ENCODE measurements at regions not wholly inside any gene's neighbourhood (a gene's known extent, or its start where the extent isn't known, plus 50 kb on each side); places are given as distances from the start of the nearest gene placed in this dataset.

DNA sequence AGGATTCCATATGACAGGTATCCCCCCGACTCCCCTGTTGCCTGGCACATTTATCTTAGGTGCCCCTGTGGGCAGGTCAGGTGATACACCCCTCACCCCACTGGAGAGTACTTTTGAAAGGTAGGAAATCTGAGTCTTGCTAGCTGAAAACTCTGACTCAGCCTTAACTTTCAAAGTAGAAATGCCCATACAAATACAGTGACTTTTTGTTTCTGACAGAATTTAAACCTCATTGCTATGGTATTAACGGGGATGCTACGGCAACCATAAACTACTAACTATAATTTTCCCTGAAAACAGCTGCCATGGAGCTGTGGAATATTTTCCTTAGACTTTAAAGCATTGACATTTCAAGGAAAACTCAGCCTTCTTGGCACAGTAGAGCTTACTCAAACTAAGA is 536.0 kb downstream of the RFPL4B start:
- TF ChIP-seq POLR2AphosphoS5 (IDR thresholded peaks at IDR 0.05; ENCODE audit: low read depth), result no peak
- TF ChIP-seq ZNF114 (CRISPR knock-in tag; IDR thresholded peaks at IDR 0.05), result no peak
- no peak for TF ChIP-seq EZH2 (IDR thresholded peaks at IDR 0.05; ENCODE audit: low read depth, unreplicated experiment)
